Stimulated activated naive CD8-positive, alpha-beta T cell treated with anti-CD3 and anti-CD28 coated beads, Interleukin-15, amount 100 ng/mL, for 72 hours (primary cell): ENCODE measurements at regions not wholly inside any gene's neighbourhood (a gene's known extent, or its start where the extent isn't known, plus 50 kb on each side); places are given as distances from the start of the nearest gene placed in this dataset.
"Not testable (repeated sequence)": the region's sequence is repeated elsewhere in the genome, so short reads cannot be mapped to it uniquely, and the experiment has no call there.

ENCODE experiments used
- ATAC-seq: fragments of 150-1000 bp; cut with Tn5 transposase; 2 replicates; pipeline ENCODE4 v1.10.0; 2021; ENCODE audit warnings: mild to moderate bottlenecking, moderate library complexity
- DNase-seq, 2 donors: peaks; one replicate each; pipeline ENCODE4 v3.0.0; 2021 to 2022
- H3K27ac Mint-ChIP-seq, 2 donors: one replicate each; pipeline ENCODE4 v1.8.0; 2022; ENCODE audit warnings: mild to moderate bottlenecking in 2 of 2, mixed read lengths in 2 of 2, moderate library complexity in 2 of 2
- H3K27me3 Mint-ChIP-seq: one replicate; pipeline ENCODE4 v1.8.0; 2022; ENCODE audit warnings: mixed read lengths
- H3K4me1 Mint-ChIP-seq: one replicate; pipeline ENCODE4 v1.8.0; 2022; ENCODE audit warnings: mild to moderate bottlenecking, mixed read lengths
- H3K4me3 Mint-ChIP-seq, 2 donors: one replicate each; pipeline ENCODE4 v1.8.0; 2022; ENCODE audit warnings: mild to moderate bottlenecking in 2 of 2, mixed read lengths in 2 of 2, moderate library complexity in 1 of 2
- H3K9me3 Mint-ChIP-seq, 2 donors: one replicate each; pipeline ENCODE4 v1.8.0; 2022; ENCODE audit warnings: mixed read lengths in 2 of 2

- Mint-ChIP-seq H3K27me3 (peaks cover 11% of the 10 kb centered on the region), H3K4me3 (no peak overlapping the region), H3K27ac (no peak overlapping the region), H3K4me1 (no peaks in the 10 kb centered on the region), H3K9me3 (no peaks in the 10 kb centered on the region)
- ATAC-seq (no peak), DNase-seq (no peak)
Observed at GRCh38 chr5:169410996-169411783, 110.3 kb upstream of the SLIT3 start.

- ATAC-seq (no peak), DNase-seq (no peak)
- H3K9me3 Mint-ChIP-seq: no peaks in the 10 kb centered on the region
Observed at GRCh38 chr5:169408731-169409130, 107.8 kb upstream of the SLIT3 start.

GRCh38 chr5:169408171-169408570 lies 107.2 kb upstream of the SLIT3 start:
- Mint-ChIP-seq H3K4me3 (no peak overlapping the region), H3K4me1 (no peaks in the 10 kb centered on the region), H3K9me3 (no peaks in the 10 kb centered on the region), H3K27ac (no peak overlapping the region), H3K27me3 (peaks cover 1% of the 10 kb centered on the region)
- DNase-seq: no peak
- no peak for ATAC-seq

More at GRCh38 chr5:169408731-169409130, 107.8 kb upstream of the SLIT3 start:
- no peak overlapping the region for H3K4me3 Mint-ChIP-seq
- H3K27ac Mint-ChIP-seq: no peak overlapping the region
- no peaks in the 10 kb centered on the region for H3K4me1 Mint-ChIP-seq
- peaks cover 7% of the 10 kb centered on the region for H3K27me3 Mint-ChIP-seq

GRCh38 chr5:169404223-169404622 lies 103.3 kb upstream of the SLIT3 start:
- H3K27ac Mint-ChIP-seq: no peak overlapping the region
- no peaks in the 10 kb centered on the region for H3K4me1 Mint-ChIP-seq
- ATAC-seq (no peak), DNase-seq (no peak)
- H3K9me3 Mint-ChIP-seq: no peaks in the 10 kb centered on the region
- no peak overlapping the region for H3K4me3 Mint-ChIP-seq
- peaks cover 9% of the 10 kb centered on the region for H3K27me3 Mint-ChIP-seq

- DNase-seq: no peak
- no peak overlapping the region for H3K4me3 Mint-ChIP-seq
- no peaks in the 10 kb centered on the region for H3K4me1 Mint-ChIP-seq
- no peak for ATAC-seq
- H3K27ac Mint-ChIP-seq: no peak overlapping the region
- peaks cover 9% of the 10 kb centered on the region for H3K27me3 Mint-ChIP-seq
- H3K9me3 Mint-ChIP-seq: peaks cover 0 to 8% of the 10 kb centered on the region in 2 donors
Observed at GRCh38 chr5:169398515-169398914, 97.6 kb upstream of the SLIT3 start.

GRCh38 chr5:169395136-169395535 lies 94.2 kb upstream of the SLIT3 start:
- DNase-seq (no peak), ATAC-seq (no peak)
- Mint-ChIP-seq H3K4me1 (no peaks in the 10 kb centered on the region), H3K27ac (no peak overlapping the region), H3K27me3 (peaks cover 10% of the 10 kb centered on the region), H3K4me3 (no peak overlapping the region), H3K9me3 (peaks cover 0 to 8% of the 10 kb centered on the region in 2 donors)

- no peaks in the 10 kb centered on the region for H3K4me1 Mint-ChIP-seq
- H3K27me3 Mint-ChIP-seq: peaks cover 11% of the 10 kb centered on the region
- H3K9me3 Mint-ChIP-seq: peaks cover 0 to 8% of the 10 kb centered on the region in 2 donors
- H3K4me3 Mint-ChIP-seq: no peak overlapping the region
- ATAC-seq (no peak), DNase-seq (no peak)
- H3K27ac Mint-ChIP-seq: no peak overlapping the region
Observed at GRCh38 chr5:169394371-169394770, 93.4 kb upstream of the SLIT3 start.

- Mint-ChIP-seq H3K4me3 (no peak overlapping the region), H3K27me3 (peaks cover 13% of the 10 kb centered on the region), H3K27ac (no peak overlapping the region), H3K9me3 (peaks cover 0 to 8% of the 10 kb centered on the region in 2 donors), H3K4me1 (no peaks in the 10 kb centered on the region)
- no peak for DNase-seq
- ATAC-seq: no peak
Observed at GRCh38 chr5:169393907-169394306, 93.0 kb upstream of the SLIT3 start.

GRCh38 chr5:169390265-169390664 lies 89.3 kb upstream of the SLIT3 start:
- DNase-seq: no peak
- Mint-ChIP-seq H3K9me3 (no peaks in the 10 kb centered on the region), H3K4me1 (no peaks in the 10 kb centered on the region), H3K27ac (no peak overlapping the region), H3K4me3 (no peak overlapping the region), H3K27me3 (peaks cover 13% of the 10 kb centered on the region)
- no peak for ATAC-seq

- no peak for DNase-seq
Observed at GRCh38 chr5:169389318-169389717, 88.4 kb upstream of the SLIT3 start.

GRCh38 chr5:169385636-169386035 lies 84.7 kb upstream of the SLIT3 start:
- H3K4me3 Mint-ChIP-seq: no peak overlapping the region
- no peaks in the 10 kb centered on the region for H3K9me3 Mint-ChIP-seq
- H3K4me1 Mint-ChIP-seq: no peaks in the 10 kb centered on the region
- peaks cover 13% of the 10 kb centered on the region for H3K27me3 Mint-ChIP-seq
- DNase-seq (no peak), ATAC-seq (no peak)
- no peak overlapping the region for H3K27ac Mint-ChIP-seq

More at GRCh38 chr5:169389318-169389717, 88.4 kb upstream of the SLIT3 start:
- Mint-ChIP-seq H3K27ac (no peak overlapping the region), H3K4me3 (no peak overlapping the region), H3K4me1 (no peaks in the 10 kb centered on the region), H3K9me3 (no peaks in the 10 kb centered on the region), H3K27me3 (peaks cover 13% of the 10 kb centered on the region)
- ATAC-seq: no peak

GRCh38 chr5:169384661-169385060 lies 83.7 kb upstream of the SLIT3 start:
- Mint-ChIP-seq H3K4me1 (no peaks in the 10 kb centered on the region), H3K4me3 (no peak overlapping the region), H3K27ac (no peak overlapping the region), H3K9me3 (no peaks in the 10 kb centered on the region), H3K27me3 (peaks cover 5% of the 10 kb centered on the region)
- DNase-seq (no peak), ATAC-seq (peak; percentile 33)

- no peak for DNase-seq
- Mint-ChIP-seq H3K9me3 (peaks cover 0 to 10% of the 10 kb centered on the region in 2 donors), H3K4me1 (no peaks in the 10 kb centered on the region), H3K4me3 (no peak overlapping the region), H3K27ac (no peak overlapping the region), H3K27me3 (peaks cover 17% of the 10 kb centered on the region)
- no peak for ATAC-seq
Observed at GRCh38 chr5:169374761-169375160, 73.8 kb upstream of the SLIT3 start.

- no peaks in the 10 kb centered on the region for H3K4me1 Mint-ChIP-seq
- H3K27ac Mint-ChIP-seq: no peak overlapping the region
- H3K9me3 Mint-ChIP-seq: peaks cover 4 to 10% of the 10 kb centered on the region in 2 donors
- DNase-seq (no peak), ATAC-seq (no peak)
- peaks cover 13% of the 10 kb centered on the region for H3K27me3 Mint-ChIP-seq
- H3K4me3 Mint-ChIP-seq: no peak overlapping the region
Observed at GRCh38 chr5:169374111-169374510, 73.2 kb upstream of the SLIT3 start.

- not testable (repeated sequence) for H3K4me3 Mint-ChIP-seq, H3K4me1 Mint-ChIP-seq, H3K27me3 Mint-ChIP-seq, DNase-seq, ATAC-seq, H3K27ac Mint-ChIP-seq, H3K9me3 Mint-ChIP-seq
Observed at GRCh38 chr5:169371801-169372200, 70.9 kb upstream of the SLIT3 start.

GRCh38 chr5:169369130-169369529 lies 68.2 kb upstream of the SLIT3 start:
- no peak for ATAC-seq
- Mint-ChIP-seq H3K27me3 (peaks cover 15% of the 10 kb centered on the region), H3K4me3 (no peak overlapping the region), H3K9me3 (peaks cover 0 to 5% of the 10 kb centered on the region in 2 donors), H3K4me1 (no peaks in the 10 kb centered on the region), H3K27ac (no peak overlapping the region)
- no peak for DNase-seq

GRCh38 chr5:169367861-169368260 lies 66.9 kb upstream of the SLIT3 start:
- Mint-ChIP-seq H3K9me3 (peaks cover 0 to 5% of the 10 kb centered on the region in 2 donors), H3K27ac (no peak overlapping the region), H3K4me3 (no peak overlapping the region), H3K4me1 (no peaks in the 10 kb centered on the region), H3K27me3 (peaks cover 9% of the 10 kb centered on the region)
- no peak for DNase-seq
- ATAC-seq: no peak
